H1 (cell line): ENCODE measurements at regions not wholly inside any gene's neighbourhood (a gene's known extent, or its start where the extent isn't known, plus 50 kb on each side); places are given as distances from the start of the nearest gene placed in this dataset.

Source experiments
- CTCF ChIA-PET: fragments of 300-600 bp; sonication (Branson Sonifier 250); formaldehyde crosslinking; loops from one replicate; lab custom pipeline; 2021; ENCODE audit not compliant: partially characterized antibody; lab: Charles Lee
- POLR2A ChIA-PET: fragments of 300-600 bp; sonication (Branson Sonifier 250); formaldehyde crosslinking; loops from one replicate; lab custom pipeline; 2021; ENCODE audit warnings: inconsistent platforms; ENCODE audit not compliant: partially characterized antibody; lab: Charles Lee
- DNase-seq, 2 experiments: peaks; one replicate each; pipeline versions ENCODE4 v3.0.0 to v3.0.0-alpha.2; 2010 to 2022; ENCODE audit warnings: low spot score in 2 of 2, low read depth in 1 of 2, mixed read lengths in 1 of 2
- FAIRE-seq: peaks from 2 replicates; lab custom pipeline; 2011; peaks lifted over from hg19 to GRCh38; lab: Jason Lieb, UNC
- H2AFZ ChIP-seq: 2 replicates; pipeline ENCODE4 v1.8.1; 2012; ENCODE audit warnings: low read length, inconsistent platforms
- H2AK5ac ChIP-seq: 2 replicates; pipeline ENCODE4 v1.6.1; 2013; ENCODE audit warnings: low read depth, low read length
- H2BK120ac ChIP-seq: replicated peaks from 2 replicates; pipeline ENCODE3; 2013; ENCODE audit warnings: low read depth, low read length, inconsistent platforms
- H2BK12ac ChIP-seq: 2 replicates; pipeline ENCODE4 v1.6.1; 2013; ENCODE audit warnings: low read depth, low read length
- H2BK15ac ChIP-seq: 2 replicates; pipeline ENCODE4 v1.6.1; 2013; ENCODE audit warnings: low read length
- H2BK20ac ChIP-seq: 2 replicates; pipeline ENCODE4 v1.6.1; 2013; ENCODE audit warnings: low read length
- H2BK5ac ChIP-seq: 2 replicates; pipeline ENCODE4 v1.6.1; 2013; ENCODE audit warnings: low read depth, low read length
- H3K14ac ChIP-seq: 2 replicates; pipeline ENCODE4 v1.6.1; 2013; ENCODE audit warnings: inconsistent platforms; ENCODE audit not compliant: insufficient read length
- H3K18ac ChIP-seq: 2 replicates; pipeline ENCODE4 v1.6.1; 2013; ENCODE audit warnings: low read length; ENCODE audit errors: extremely low read depth
- H3K23ac ChIP-seq: 2 replicates; pipeline ENCODE4 v1.6.1; 2013; ENCODE audit warnings: inconsistent platforms; ENCODE audit not compliant: insufficient read length
- H3K23me2 ChIP-seq: 2 replicates; pipeline ENCODE4 v1.6.1; 2013; ENCODE audit warnings: low read depth, low read length
- H3K27ac ChIP-seq: 2 replicates; pipeline ENCODE4 v1.6.1; 2011; ENCODE audit warnings: low read depth, low read length, inconsistent platforms
- H3K27me3 ChIP-seq, 4 experiments: replicated peaks in 1 of 4; 1 replicate in 1 of 4; 2 replicates in 3 of 4; pipeline versions ENCODE4 v1.6.1 to v1.8.1; 2011 to 2013; ENCODE audit warnings: low read length in 3 of 4, mild to moderate bottlenecking in 3 of 4, inconsistent platforms in 2 of 4, mixed read lengths in 2 of 4, moderate library complexity in 1 of 4; ENCODE audit not compliant: control insufficient read depth in 3 of 4, insufficient read depth in 3 of 4; ENCODE audit errors: extremely low read depth in 1 of 4
- H3K36me3 ChIP-seq, 4 experiments: 2 replicates each; pipeline versions ENCODE4 v1.6.1 to v1.8.1; 2011 to 2013; ENCODE audit warnings: mild to moderate bottlenecking in 4 of 4, low read length in 3 of 4, moderate library complexity in 2 of 4, control low read depth in 1 of 4, inconsistent platforms in 1 of 4; ENCODE audit not compliant: insufficient read depth in 4 of 4, control insufficient read depth in 2 of 4
- H3K4ac ChIP-seq: replicated peaks from 2 replicates; pipeline ENCODE3; 2013; ENCODE audit warnings: low read length, low read depth, mixed read lengths, inconsistent platforms; ENCODE audit not compliant: insufficient read length
- H3K4me1 ChIP-seq, 4 experiments: replicated peaks in 1 of 4; 1 replicate in 1 of 4; 2 replicates in 3 of 4; pipeline versions ENCODE4 v1.6.1 to v1.8.1; 2011 to 2013; ENCODE audit warnings: low read length in 3 of 4, inconsistent platforms in 2 of 4, mixed read lengths in 1 of 4; ENCODE audit not compliant: insufficient read depth in 4 of 4, control insufficient read depth in 3 of 4
- H3K4me2 ChIP-seq, 2 experiments: 2 replicates each; pipeline versions ENCODE4 v1.6.1 to v1.8.1; 2011 to 2013; ENCODE audit warnings: low read depth in 2 of 2, low read length in 2 of 2, control low read depth in 1 of 2, inconsistent platforms in 1 of 2, mild to moderate bottlenecking in 1 of 2; ENCODE audit not compliant: insufficient read depth in 1 of 2
- H3K4me3 ChIP-seq, 4 experiments: fragments of 200-600, 300-600 bp in 1 of 4; sonication (generic), shearing (Covaris generic), sonication (Bioruptor Twin) in 1 of 4; 2 replicates each; pipeline versions ENCODE4 v1.5.1 to v1.8.1; 2011 to 2016; ENCODE audit warnings: low read length in 4 of 4, low read depth in 3 of 4, control low read depth in 2 of 4, inconsistent platforms in 2 of 4, mild to moderate bottlenecking in 2 of 4, mixed read lengths in 1 of 4, moderate library complexity in 1 of 4; ENCODE audit not compliant: insufficient read depth in 2 of 4; ENCODE audit errors: extremely low read depth in 1 of 4
- H3K56ac ChIP-seq: replicated peaks from 2 replicates; pipeline ENCODE3; 2013; ENCODE audit warnings: low read depth, mild to moderate bottlenecking, mixed read lengths, low read length, inconsistent platforms; ENCODE audit not compliant: insufficient read length
- H3K79me1 ChIP-seq: 2 replicates; pipeline ENCODE4 v1.6.1; 2013; ENCODE audit warnings: low read depth, low read length, control low read depth
- H3K79me2 ChIP-seq, 2 experiments: 2 replicates each; pipeline versions ENCODE4 v1.6.1 to v1.8.1; 2012 to 2013; ENCODE audit warnings: low read length in 2 of 2, mild to moderate bottlenecking in 2 of 2, inconsistent platforms in 1 of 2; ENCODE audit not compliant: insufficient read depth in 2 of 2, control insufficient read depth in 1 of 2
- H3K9ac ChIP-seq, 4 experiments: replicated peaks in 1 of 4; 1 replicate in 1 of 4; 2 replicates in 3 of 4; pipeline versions ENCODE4 v1.6.1 to v1.8.1; 2011 to 2013; ENCODE audit warnings: low read depth in 3 of 4, low read length in 3 of 4, control low read depth in 2 of 4, mild to moderate bottlenecking in 2 of 4, moderate library complexity in 2 of 4, inconsistent platforms in 1 of 4; ENCODE audit errors: extremely low read depth in 1 of 4
- H3K9me3 ChIP-seq, 2 experiments: 2 replicates each; pipeline versions ENCODE4 v1.6.1 to v1.8.1; 2012 to 2013; ENCODE audit warnings: mild to moderate bottlenecking in 2 of 2, moderate library complexity in 2 of 2, control low read depth in 1 of 2, inconsistent platforms in 1 of 2, low read depth in 1 of 2, low read length in 1 of 2, mixed read lengths in 1 of 2; ENCODE audit not compliant: insufficient read depth in 2 of 2
- H4K20me1 ChIP-seq, 2 experiments: replicated peaks in 1 of 2; 2 replicates each; pipeline versions ENCODE3 to v1.8.1; 2011 to 2013; ENCODE audit warnings: inconsistent platforms in 2 of 2, low read length in 2 of 2, mild to moderate bottlenecking in 1 of 2; ENCODE audit not compliant: insufficient read depth in 2 of 2, control insufficient read depth in 1 of 2
- H4K5ac ChIP-seq: 2 replicates; pipeline ENCODE4 v1.6.1; 2013; ENCODE audit warnings: low read length, low read depth, mixed read lengths, inconsistent platforms; ENCODE audit not compliant: insufficient read length
- H4K8ac ChIP-seq: 2 replicates; pipeline ENCODE4 v1.8.0; 2013; ENCODE audit warnings: mild to moderate bottlenecking, moderate library complexity, low read length, inconsistent platforms; ENCODE audit not compliant: insufficient read depth; ENCODE audit errors: extremely low read depth
- H4K91ac ChIP-seq: replicated peaks from 2 replicates; pipeline ENCODE3; 2013; ENCODE audit warnings: low read length, mixed read lengths, inconsistent platforms; ENCODE audit not compliant: insufficient read length
- BRCA1 ChIP-seq: IDR thresholded peaks from 2 replicates; pipeline ENCODE4 v1.6.1; 2012; ENCODE audit warnings: low read depth, low read length, improper control_type of control experiment
- CREB1 ChIP-seq: IDR thresholded peaks from 2 replicates; pipeline ENCODE4 v1.6.1; 2012; ENCODE audit warnings: inconsistent platforms
- E2F6 ChIP-seq: IDR thresholded peaks from 2 replicates; pipeline ENCODE4 v1.6.1; 2012; ENCODE audit warnings: inconsistent platforms
- EGR1 ChIP-seq: IDR thresholded peaks from 2 replicates; pipeline ENCODE4 v1.6.1; 2011; ENCODE audit warnings: low read depth, low read length, borderline replicate concordance
- KDM4A ChIP-seq: IDR thresholded peaks from one replicate; pipeline ENCODE4 v1.7.1; 2012; ENCODE audit warnings: low read depth, mild to moderate bottlenecking, moderate library complexity, low read length, inconsistent platforms; ENCODE audit not compliant: severe bottlenecking
- KDM5A ChIP-seq: fragments of 200-600 bp; IDR thresholded peaks from 2 replicates; pipeline ENCODE4 v1.7.1; 2012; ENCODE audit warnings: mild to moderate bottlenecking, low read length, inconsistent platforms, mixed read lengths
- NANOG ChIP-seq: IDR thresholded peaks from 2 replicates; pipeline ENCODE4 v1.6.1; 2011; ENCODE audit warnings: low read length, low read depth, mild to moderate bottlenecking, inconsistent platforms; ENCODE audit not compliant: insufficient read depth, poor library complexity, severe bottlenecking
- NRF1 ChIP-seq: IDR thresholded peaks from 2 replicates; pipeline ENCODE4 v1.6.1; 2011; ENCODE audit warnings: mild to moderate bottlenecking, low read depth, low read length, improper control_type of control experiment
- RFX5 ChIP-seq: IDR thresholded peaks from 2 replicates; pipeline ENCODE4 v1.6.1; 2011; ENCODE audit warnings: low read depth, low read length, improper control_type of control experiment, borderline replicate concordance
- SIRT6 ChIP-seq: IDR thresholded peaks from one replicate; pipeline ENCODE4 v1.7.1; 2012; ENCODE audit warnings: low read length, inconsistent platforms
- TAF1 ChIP-seq: IDR thresholded peaks from 2 replicates; pipeline ENCODE4 v1.6.1; 2011; ENCODE audit warnings: mild to moderate bottlenecking, low read depth, low read length
- TBP ChIP-seq: IDR thresholded peaks from 2 replicates; pipeline ENCODE4 v1.6.1; 2011; ENCODE audit warnings: low read depth, low read length, improper control_type of control experiment
- TEAD4 ChIP-seq: IDR thresholded peaks from 2 replicates; pipeline ENCODE4 v1.6.1; 2012; ENCODE audit warnings: low read depth, low read length, inconsistent platforms, mixed read lengths
- USF2 ChIP-seq: IDR thresholded peaks from 2 replicates; pipeline ENCODE4 v1.6.1; 2011; ENCODE audit warnings: low read length, improper control_type of control experiment
- ZNF274 ChIP-seq: IDR thresholded peaks from 2 replicates; pipeline ENCODE4 v1.7.0; 2012; ENCODE audit warnings: low read length, borderline replicate concordance; ENCODE audit errors: extremely low read depth

- Histone ChIP-seq H3K79me2 (no peaks in the 10 kb centered on the region), H3K4me3 (no peak overlapping the region), H3K18ac (no peak overlapping the region), H3K27ac (no peak overlapping the region), H2AK5ac (no peak overlapping the region), H3K56ac (no peak overlapping the region), H2BK12ac (no peak overlapping the region), H2AFZ (no peak overlapping the region), H3K4me1 (no peaks in the 10 kb centered on the region), H3K27me3 (no peaks in the 10 kb centered on the region), H2BK15ac (no peak overlapping the region), H4K20me1 (no peaks in the 10 kb centered on the region), H3K4ac (no peak overlapping the region), H4K91ac (no peak overlapping the region), H3K23me2 (no peaks in the 10 kb centered on the region), H3K36me3 (no peaks in the 10 kb centered on the region), H3K23ac (no peak overlapping the region), H3K4me2 (no peak overlapping the region), H2BK120ac (no peak overlapping the region), H3K9ac (no peak overlapping the region), H3K14ac (no peak overlapping the region), H3K79me1 (no peaks in the 10 kb centered on the region), H2BK20ac (no peak overlapping the region), H4K5ac (no peak overlapping the region), H4K8ac (no peak overlapping the region), H2BK5ac (no peak overlapping the region), H3K9me3 (no peaks in the 10 kb centered on the region)
- FAIRE-seq (no peak), DNase-seq (no peak)
- POLR2A ChIA-PET: no interaction called here
- CTCF ChIA-PET: no interaction called here
- TF ChIP-seq TBP (no peak), KDM5A (no peak), EGR1 (no peak), NANOG (no peak), SIRT6 (no peak), USF2 (no peak), NRF1 (no peak), TAF1 (no peak), ZNF274 (no peak), KDM4A (no peak), E2F6 (no peak), RFX5 (no peak), CREB1 (no peak), TEAD4 (no peak), BRCA1 (no peak)
These were observed 507.3 kb upstream of the ROBO1 start for GRCh38 chr3:80275120-80275519.
